ENCODE measurements at regions not wholly inside any gene's neighbourhood (a gene's known extent, or its start where the extent isn't known, plus 50 kb on each side); places are given as distances from the start of the nearest gene placed in this dataset.

DNA sequence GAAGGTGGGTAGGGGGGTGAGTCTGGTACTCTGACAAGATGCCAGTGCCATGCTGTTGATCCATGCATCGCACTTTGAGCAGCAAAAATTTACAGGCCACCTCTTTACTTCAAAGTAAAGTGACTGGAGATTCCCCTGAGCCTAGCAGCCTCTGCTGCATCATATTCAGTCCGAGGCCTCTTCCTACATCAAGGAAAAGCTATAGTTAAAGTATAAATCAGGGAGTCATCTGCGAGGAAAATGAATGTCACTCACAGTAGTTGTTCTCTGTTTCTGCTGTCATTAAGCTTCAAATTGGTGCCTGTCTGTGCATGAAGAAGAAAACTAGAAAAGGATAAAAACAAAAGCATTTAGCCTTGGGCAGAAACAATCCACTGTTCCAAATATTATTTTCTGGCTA, 706.2 kb downstream of the TBL1XR1 start:
- no peak overlapping the region for H3K4me2 ChIP-seq
- H3K27me3 ChIP-seq = no peaks in the 10 kb centered on the region

DNA sequence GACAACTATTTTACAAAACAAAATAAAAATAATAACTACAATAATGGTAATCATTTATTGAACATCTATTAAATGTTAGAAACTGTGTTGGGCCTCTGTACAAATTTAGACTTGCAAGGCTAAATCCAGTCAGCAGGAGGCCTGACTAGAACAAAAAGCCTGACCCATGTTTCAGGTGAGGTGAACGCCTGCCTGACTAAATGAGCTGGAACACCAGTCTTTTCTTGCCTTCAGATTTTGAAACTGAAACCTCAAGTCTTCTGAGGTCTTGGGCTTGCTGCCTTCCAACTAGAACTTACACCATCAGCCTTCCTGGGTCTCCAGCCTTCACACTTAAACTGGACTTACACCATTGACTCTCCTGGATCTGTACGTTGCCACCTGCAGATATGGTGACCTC, 706.9 kb downstream of the TBL1XR1 start:
- Histone ChIP-seq H3K9me3 (ENCODE audit: low read depth) (no peaks in the 10 kb centered on the region), H2AFZ (no peak overlapping the region), H3K79me2 (no peaks in the 10 kb centered on the region), H3K36me3 (replicated peaks; ENCODE audit: insufficient read depth, low read depth) (no peaks in the 10 kb centered on the region), H3K27ac (no peak overlapping the region), H3K4me2 (no peak overlapping the region), H3K9me2 (replicated peaks; ENCODE audit: insufficient read depth) (no peaks in the 10 kb centered on the region), H3K27me3 (no peaks in the 10 kb centered on the region), H3K4me1 (ENCODE audit: insufficient read depth) (no peaks in the 10 kb centered on the region), H4K20me1 (ENCODE audit: insufficient read depth, poor library complexity, severe bottlenecking) (no peaks in the 10 kb centered on the region), H3K4me3 (no peak overlapping the region)
- DNase-seq (ENCODE audit: low spot score) = no peak
- no peak for TF ChIP-seq EZH2phosphoT487 (IDR thresholded peaks at IDR 0.05; ENCODE audit: low read depth, severe bottlenecking, unreplicated experiment)
- no peak for TF ChIP-seq EZH2 (IDR thresholded peaks at IDR 0.05; ENCODE audit: borderline replicate concordance)
- no peak for TF ChIP-seq CTCF (IDR thresholded peaks at IDR 0.05; ENCODE audit: poor library complexity)
- WGBS (ENCODE audit: low lambda C conversion rate, missing lambda C conversion rate) = 93% methylated on average over 2 of the region's 2 CpGs

More for the DNA sequence above, 706.2 kb downstream of the TBL1XR1 start:
- no peak for DNase-seq (ENCODE audit: low spot score)
- Histone ChIP-seq H3K79me2 (no peaks in the 10 kb centered on the region), H3K27ac (no peak overlapping the region), H3K36me3 (replicated peaks; ENCODE audit: insufficient read depth, low read depth) (no peaks in the 10 kb centered on the region), H2AFZ (no peak overlapping the region), H3K4me1 (ENCODE audit: insufficient read depth) (no peaks in the 10 kb centered on the region), H3K4me3 (no peak overlapping the region), H4K20me1 (ENCODE audit: insufficient read depth, poor library complexity, severe bottlenecking) (no peaks in the 10 kb centered on the region), H3K9me2 (replicated peaks; ENCODE audit: insufficient read depth) (no peaks in the 10 kb centered on the region), H3K9me3 (ENCODE audit: low read depth) (no peaks in the 10 kb centered on the region)
- 80% methylated on average over 3 of the region's 3 CpGs for WGBS (ENCODE audit: low lambda C conversion rate, missing lambda C conversion rate)
- TF ChIP-seq EZH2phosphoT487 (IDR thresholded peaks at IDR 0.05; ENCODE audit: low read depth, severe bottlenecking, unreplicated experiment) (no peak), EZH2 (IDR thresholded peaks at IDR 0.05; ENCODE audit: borderline replicate concordance) (no peak), CTCF (IDR thresholded peaks at IDR 0.05; ENCODE audit: poor library complexity) (no peak)

GRCh38 chr3:176479248-176479647, 718.0 kb downstream of the TBL1XR1 start:
- Histone ChIP-seq H3K9me3 (ENCODE audit: low read depth) (no peaks in the 10 kb centered on the region), H3K79me2 (no peaks in the 10 kb centered on the region), H2AFZ (no peak overlapping the region), H3K27ac (no peak overlapping the region), H3K4me1 (ENCODE audit: insufficient read depth) (no peaks in the 10 kb centered on the region), H3K4me2 (no peak overlapping the region), H3K27me3 (no peaks in the 10 kb centered on the region), H3K36me3 (replicated peaks; ENCODE audit: insufficient read depth, low read depth) (no peaks in the 10 kb centered on the region), H3K4me3 (no peak overlapping the region), H4K20me1 (ENCODE audit: insufficient read depth, poor library complexity, severe bottlenecking) (no peaks in the 10 kb centered on the region), H3K9me2 (replicated peaks; ENCODE audit: insufficient read depth) (no peaks in the 10 kb centered on the region)
- WGBS (ENCODE audit: low lambda C conversion rate, missing lambda C conversion rate) = 89% methylated on average over 6 of the region's 6 CpGs
- DNase-seq (ENCODE audit: low spot score) = no peak
- no peak for TF ChIP-seq EZH2 (IDR thresholded peaks at IDR 0.05; ENCODE audit: borderline replicate concordance)

GRCh38 chr3:176469694-176470205, 727.5 kb downstream of the TBL1XR1 start:
- no peaks in the 10 kb centered on the region for H3K9me2 ChIP-seq (replicated peaks; ENCODE audit: insufficient read depth)
- H3K27ac ChIP-seq = no peak overlapping the region
- no peaks in the 10 kb centered on the region for H3K36me3 ChIP-seq (replicated peaks; ENCODE audit: insufficient read depth, low read depth)
- H4K20me1 ChIP-seq (ENCODE audit: insufficient read depth, poor library complexity, severe bottlenecking) = no peaks in the 10 kb centered on the region
- no peak for TF ChIP-seq CTCF (IDR thresholded peaks at IDR 0.05; ENCODE audit: poor library complexity)
- H3K27me3 ChIP-seq = no peaks in the 10 kb centered on the region
- no peaks in the 10 kb centered on the region for H3K4me1 ChIP-seq (ENCODE audit: insufficient read depth)
- H3K4me2 ChIP-seq = no peak overlapping the region
- H2AFZ ChIP-seq = no peak overlapping the region
- 45% methylated on average over 6 of the region's 6 CpGs for WGBS (ENCODE audit: low lambda C conversion rate, missing lambda C conversion rate)
- DNase-seq (ENCODE audit: low spot score) = no peak
- H3K4me3 ChIP-seq = no peak overlapping the region
- no peaks in the 10 kb centered on the region for H3K79me2 ChIP-seq
- H3K9me3 ChIP-seq (ENCODE audit: low read depth) = no peaks in the 10 kb centered on the region

Data from hepatocyte (in vitro differentiated cells).